ENCODE measurements at regions not wholly inside any gene's neighbourhood (a gene's known extent, or its start where the extent isn't known, plus 50 kb on each side); places are given as distances from the start of the nearest gene placed in this dataset.
A peak's percentile ranks its signal among the peaks of the same experiment; 100 is the strongest.
"Not testable (repeated sequence)": the region's sequence is repeated elsewhere in the genome, so short reads cannot be mapped to it uniquely, and the experiment has no call there.

- no peak for DNase-seq (ENCODE audit: insufficient read length)
- FAIRE-seq, result no peak
- no peak for TF ChIP-seq POLR2AphosphoS5 (IDR thresholded peaks at IDR 0.05; ENCODE audit: low read depth, low read length)
- TF ChIP-seq POLR2A (IDR thresholded peaks at IDR 0.05; ENCODE audit: low read depth, low read length), result no peak
- TF ChIP-seq TAF1 (IDR thresholded peaks at IDR 0.05; ENCODE audit: borderline replicate concordance, low read depth, low read length), result no peak
Observed at GRCh38 chr1:175265091-175265490, 72.5 kb upstream of the KIAA0040 start.

GRCh38 chr1:175262621-175263020, 70.0 kb upstream of the KIAA0040 start:
- no peak for DNase-seq (ENCODE audit: insufficient read length)
- FAIRE-seq, result no peak
- TF ChIP-seq TAF1 (IDR thresholded peaks at IDR 0.05; ENCODE audit: borderline replicate concordance, low read depth, low read length) (no peak), POLR2AphosphoS5 (IDR thresholded peaks at IDR 0.05; ENCODE audit: low read depth, low read length) (no peak), POLR2A (IDR thresholded peaks at IDR 0.05; ENCODE audit: low read depth, low read length) (no peak)

DNA sequence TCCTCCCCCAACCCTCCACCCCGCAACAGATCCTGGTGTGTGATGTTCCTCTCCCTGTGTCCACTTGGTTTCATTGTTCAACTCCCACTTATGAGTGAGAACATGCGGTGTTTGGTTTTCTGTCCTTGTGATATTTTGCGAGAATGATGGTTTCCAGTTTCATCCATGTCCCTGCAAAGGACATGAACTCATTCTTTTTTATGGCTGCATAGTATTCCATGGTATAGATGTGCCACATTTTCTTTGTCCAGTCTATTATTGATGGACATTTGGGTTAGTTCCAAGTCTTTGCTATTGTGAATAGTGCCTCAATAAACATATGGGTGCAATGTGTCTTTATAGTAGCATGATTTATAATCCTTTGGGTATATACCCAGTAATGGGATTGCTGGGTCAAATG, 63.7 kb upstream of the KIAA0040 start:
- not testable (repeated sequence) for DNase-seq (ENCODE audit: insufficient read length); FAIRE-seq

GRCh38 chr1:175254190-175254589, 61.6 kb upstream of the KIAA0040 start:
- no peak for FAIRE-seq
- TF ChIP-seq POLR2AphosphoS5 (IDR thresholded peaks at IDR 0.05; ENCODE audit: low read depth, low read length), result no peak
- no peak for TF ChIP-seq TAF1 (IDR thresholded peaks at IDR 0.05; ENCODE audit: borderline replicate concordance, low read depth, low read length)
- no peak for TF ChIP-seq POLR2A (IDR thresholded peaks at IDR 0.05; ENCODE audit: low read depth, low read length)
- no peak for DNase-seq (ENCODE audit: insufficient read length)

GRCh38 chr1:175252561-175252960, 60.0 kb upstream of the KIAA0040 start:
- FAIRE-seq (peak; percentile 77), DNase-seq (ENCODE audit: insufficient read length) (no peak)
- TF ChIP-seq TAF1 (IDR thresholded peaks at IDR 0.05; ENCODE audit: borderline replicate concordance, low read depth, low read length) (no peak), POLR2AphosphoS5 (IDR thresholded peaks at IDR 0.05; ENCODE audit: low read depth, low read length) (no peak), POLR2A (IDR thresholded peaks at IDR 0.05; ENCODE audit: low read depth, low read length) (no peak)

GRCh38 chr1:175250027-175250426, 57.5 kb upstream of the KIAA0040 start:
- FAIRE-seq (no peak), DNase-seq (ENCODE audit: insufficient read length) (no peak)
- TF ChIP-seq POLR2A (IDR thresholded peaks at IDR 0.05; ENCODE audit: low read depth, low read length) (no peak), TAF1 (IDR thresholded peaks at IDR 0.05; ENCODE audit: borderline replicate concordance, low read depth, low read length) (no peak), POLR2AphosphoS5 (IDR thresholded peaks at IDR 0.05; ENCODE audit: low read depth, low read length) (no peak)

- not testable (repeated sequence) for DNase-seq (ENCODE audit: insufficient read length); FAIRE-seq
Observed at GRCh38 chr1:175248036-175248435, 55.5 kb upstream of the KIAA0040 start.

- not testable (repeated sequence) for DNase-seq (ENCODE audit: insufficient read length); FAIRE-seq
Observed at GRCh38 chr1:175247056-175247455, 54.5 kb upstream of the KIAA0040 start.

DNA sequence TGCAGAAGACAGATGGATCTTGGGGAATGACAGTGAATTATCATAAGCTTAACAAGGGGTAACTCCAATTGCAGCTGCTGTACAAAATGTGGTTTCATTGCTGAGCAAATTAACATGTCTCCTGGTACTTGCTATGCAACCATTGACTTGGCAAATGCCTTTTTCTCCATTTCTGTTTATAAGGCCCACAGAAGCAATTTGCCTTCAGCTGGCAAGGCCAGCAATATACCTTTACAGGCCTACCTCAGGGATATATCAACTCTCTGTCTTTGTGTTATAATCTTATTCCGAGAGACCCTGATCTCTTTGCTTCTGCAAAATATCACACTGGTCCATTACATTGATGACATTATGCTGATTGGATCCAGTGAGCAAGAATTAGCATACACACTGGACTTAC, 52.7 kb upstream of the KIAA0040 start:
- TF ChIP-seq POLR2AphosphoS5 (IDR thresholded peaks at IDR 0.05; ENCODE audit: low read depth, low read length) (no peak), TAF1 (IDR thresholded peaks at IDR 0.05; ENCODE audit: borderline replicate concordance, low read depth, low read length) (no peak), POLR2A (IDR thresholded peaks at IDR 0.05; ENCODE audit: low read depth, low read length) (no peak)

DNA sequence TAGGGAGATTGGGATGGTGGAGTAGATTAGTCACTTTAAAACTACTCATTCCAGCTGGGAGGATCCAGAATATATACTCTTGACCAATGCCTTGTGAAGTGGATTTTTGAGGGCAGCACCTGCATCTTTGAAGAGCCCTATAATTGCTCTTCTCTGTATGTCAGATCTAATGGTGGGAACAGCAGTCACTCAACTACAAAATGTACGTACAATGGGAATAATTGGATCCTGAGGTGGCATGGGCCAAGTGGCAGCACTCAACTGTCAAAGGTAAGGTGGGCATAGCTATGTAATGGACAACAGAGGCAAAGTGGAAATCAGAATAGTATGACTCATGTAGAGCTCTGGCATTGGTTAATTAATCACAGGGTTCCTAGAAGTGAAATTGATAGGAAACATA, 51.6 kb upstream of the KIAA0040 start:
- FAIRE-seq, result no peak
- no peak for DNase-seq (ENCODE audit: insufficient read length)
- TF ChIP-seq TAF1 (IDR thresholded peaks at IDR 0.05; ENCODE audit: borderline replicate concordance, low read depth, low read length) (no peak), POLR2A (IDR thresholded peaks at IDR 0.05; ENCODE audit: low read depth, low read length) (no peak)

More for the DNA sequence above, 52.7 kb upstream of the KIAA0040 start:
- FAIRE-seq (no peak), DNase-seq (ENCODE audit: insufficient read length) (no peak)

Data from GM12892 (cell line).